ENCODE measurements at regions not wholly inside any gene's neighbourhood (a gene's known extent, or its start where the extent isn't known, plus 50 kb on each side); places are given as distances from the start of the nearest gene placed in this dataset.

GRCh38 chr16:72639494-72639893 lies 408.4 kb downstream of the ZFHX3 start:
- no peaks in the 10 kb centered on the region for H3K79me2 ChIP-seq (ENCODE audit: control insufficient read depth, insufficient read depth, low read length)

GRCh38 chr16:72637306-72637705 lies 410.6 kb downstream of the ZFHX3 start:
- Histone ChIP-seq H3K27ac (ENCODE audit: insufficient read depth, low read length) (no peak overlapping the region), H3K79me2 (ENCODE audit: control insufficient read depth, insufficient read depth, low read length) (no peaks in the 10 kb centered on the region), H3K27me3 (ENCODE audit: control insufficient read depth, insufficient read depth, low read length) (no peaks in the 10 kb centered on the region), H3K36me3 (ENCODE audit: control insufficient read depth, insufficient read depth, low read length) (no peaks in the 10 kb centered on the region), H3K4me1 (ENCODE audit: control insufficient read depth, extremely low read depth, insufficient read depth, low read length) (no peaks in the 10 kb centered on the region), H3K4me3 (replicated peaks in 1 of 4; ENCODE audit: control extremely low read depth in 1 of 4, insufficient read depth in 1 of 4, low read depth in 3 of 4, low read length in 4 of 4) (no peak overlapping the region), H3K9ac (ENCODE audit: insufficient read depth, low read length) (no peak overlapping the region), H3K9me3 (ENCODE audit: control insufficient read depth, insufficient read depth, low read depth, low read length) (no peaks in the 10 kb centered on the region), H3K4me2 (ENCODE audit: extremely low read depth, insufficient read depth, low read length) (no peak overlapping the region), H4K20me1 (ENCODE audit: control insufficient read depth, extremely low read depth, insufficient read depth, low read length) (no peaks in the 10 kb centered on the region), H2AFZ (ENCODE audit: low read length) (no peak overlapping the region)
- TF ChIP-seq EZH2 (IDR thresholded peaks at IDR 0.05; ENCODE audit: low read length, missing control alignments) (no peak), CTCF (conservative IDR thresholded peaks at IDR 0.05 in 1 of 2, IDR thresholded peaks at IDR 0.05 in 1 of 2; ENCODE audit: low read depth in 1 of 2, low read length in 2 of 2) (no peak)
- peak; percentile 74 to 79 for DNase-seq (ENCODE audit: low read depth in 2 of 2)

More at GRCh38 chr16:72639494-72639893, 408.4 kb downstream of the ZFHX3 start:
- Histone ChIP-seq H3K36me3 (ENCODE audit: control insufficient read depth, insufficient read depth, low read length) (no peaks in the 10 kb centered on the region), H3K9me3 (ENCODE audit: control insufficient read depth, insufficient read depth, low read depth, low read length) (no peaks in the 10 kb centered on the region), H3K9ac (ENCODE audit: insufficient read depth, low read length) (no peak overlapping the region), H3K27me3 (ENCODE audit: control insufficient read depth, insufficient read depth, low read length) (no peaks in the 10 kb centered on the region), H3K4me3 (replicated peaks in 1 of 4; ENCODE audit: control extremely low read depth in 1 of 4, insufficient read depth in 1 of 4, low read depth in 3 of 4, low read length in 4 of 4) (no peak overlapping the region), H2AFZ (ENCODE audit: low read length) (no peak overlapping the region), H3K4me2 (ENCODE audit: extremely low read depth, insufficient read depth, low read length) (no peak overlapping the region), H4K20me1 (ENCODE audit: control insufficient read depth, extremely low read depth, insufficient read depth, low read length) (no peaks in the 10 kb centered on the region), H3K27ac (ENCODE audit: insufficient read depth, low read length) (no peak overlapping the region), H3K4me1 (ENCODE audit: control insufficient read depth, extremely low read depth, insufficient read depth, low read length) (no peaks in the 10 kb centered on the region)
- TF ChIP-seq CTCF (conservative IDR thresholded peaks at IDR 0.05 in 1 of 2, IDR thresholded peaks at IDR 0.05 in 1 of 2; ENCODE audit: low read depth in 1 of 2, low read length in 2 of 2) (no peak), EZH2 (IDR thresholded peaks at IDR 0.05; ENCODE audit: low read length, missing control alignments) (no peak)
- DNase-seq (ENCODE audit: low read depth in 2 of 2), result no peak

GRCh38 chr16:72635694-72636093 lies 412.2 kb downstream of the ZFHX3 start:
- Histone ChIP-seq H3K79me2 (ENCODE audit: control insufficient read depth, insufficient read depth, low read length) (no peaks in the 10 kb centered on the region), H3K9ac (ENCODE audit: insufficient read depth, low read length) (no peak overlapping the region), H3K4me3 (replicated peaks in 1 of 4; ENCODE audit: control extremely low read depth in 1 of 4, insufficient read depth in 1 of 4, low read depth in 3 of 4, low read length in 4 of 4) (no peak overlapping the region), H3K9me3 (ENCODE audit: control insufficient read depth, insufficient read depth, low read depth, low read length) (no peaks in the 10 kb centered on the region), H4K20me1 (ENCODE audit: control insufficient read depth, extremely low read depth, insufficient read depth, low read length) (no peaks in the 10 kb centered on the region), H3K4me2 (ENCODE audit: extremely low read depth, insufficient read depth, low read length) (no peak overlapping the region), H2AFZ (ENCODE audit: low read length) (no peak overlapping the region), H3K27ac (ENCODE audit: insufficient read depth, low read length) (no peak overlapping the region), H3K4me1 (ENCODE audit: control insufficient read depth, extremely low read depth, insufficient read depth, low read length) (no peaks in the 10 kb centered on the region), H3K27me3 (ENCODE audit: control insufficient read depth, insufficient read depth, low read length) (no peaks in the 10 kb centered on the region), H3K36me3 (ENCODE audit: control insufficient read depth, insufficient read depth, low read length) (no peaks in the 10 kb centered on the region)
- TF ChIP-seq CTCF (conservative IDR thresholded peaks at IDR 0.05 in 1 of 2, IDR thresholded peaks at IDR 0.05 in 1 of 2; ENCODE audit: low read depth in 1 of 2, low read length in 2 of 2) (no peak), EZH2 (IDR thresholded peaks at IDR 0.05; ENCODE audit: low read length, missing control alignments) (no peak)
- no peak for DNase-seq (ENCODE audit: low read depth in 2 of 2)

Data from fibroblast of lung (primary cell).